ENCODE measurements at regions not wholly inside any gene's neighbourhood (a gene's known extent, or its start where the extent isn't known, plus 50 kb on each side); places are given as distances from the start of the nearest gene placed in this dataset.

DNA sequence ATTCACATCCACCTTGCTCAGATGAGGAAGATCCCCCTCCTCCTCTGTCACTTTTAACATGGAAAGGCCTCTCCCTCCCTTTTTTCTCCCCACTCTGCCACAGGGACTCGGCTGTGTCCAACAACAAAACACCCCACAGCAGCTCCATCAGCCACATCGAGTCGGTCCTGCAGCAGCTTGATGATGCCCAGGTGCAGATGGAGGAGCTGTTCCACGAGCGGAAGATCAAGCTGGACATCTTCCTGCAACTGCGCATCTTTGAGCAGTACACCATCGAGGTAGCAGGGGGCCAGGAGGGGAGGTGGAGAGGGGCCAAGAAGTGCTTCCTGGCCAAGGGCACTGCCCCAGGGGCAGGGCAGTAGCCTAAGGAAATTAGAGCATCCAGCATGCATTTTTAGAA, 331.7 kb upstream of the UMPS start:
- no peak for TF ChIP-seq CTCF (IDR thresholded peaks at IDR 0.05; ENCODE audit: low read depth, low read length)

GRCh38 chr3:124401843-124402242, 328.4 kb upstream of the UMPS start:
- peak in 1 of 2 donors; percentile 11 for DNase-seq (ENCODE audit: low read depth in 2 of 2)
- no peak for TF ChIP-seq CTCF (IDR thresholded peaks at IDR 0.05; ENCODE audit: low read depth, low read length)
- no peak overlapping the region for H3K4me3 ChIP-seq (replicated peaks in 1 of 2; ENCODE audit: low read depth in 2 of 2, low read length in 2 of 2)

More for the DNA sequence above, 331.7 kb upstream of the UMPS start:
- DNase-seq (ENCODE audit: low read depth in 2 of 2) = no peak
- H3K4me3 ChIP-seq (replicated peaks in 1 of 2; ENCODE audit: low read depth in 2 of 2, low read length in 2 of 2) = no peak overlapping the region

GRCh38 chr3:124402791-124403190, 327.5 kb upstream of the UMPS start:
- no peak overlapping the region for H3K4me3 ChIP-seq (replicated peaks in 1 of 2; ENCODE audit: low read depth in 2 of 2, low read length in 2 of 2)
- DNase-seq (ENCODE audit: low read depth in 2 of 2) = no peak
- no peak for TF ChIP-seq CTCF (IDR thresholded peaks at IDR 0.05; ENCODE audit: low read depth, low read length)

- TF ChIP-seq CTCF (IDR thresholded peaks at IDR 0.05; ENCODE audit: low read depth, low read length) = no peak
- DNase-seq (ENCODE audit: low read depth in 2 of 2) = no peak
- no peak overlapping the region for H3K4me3 ChIP-seq (replicated peaks in 1 of 2; ENCODE audit: low read depth in 2 of 2, low read length in 2 of 2)
These were observed 325.6 kb upstream of the UMPS start for GRCh38 chr3:124404621-124405020.

DNA sequence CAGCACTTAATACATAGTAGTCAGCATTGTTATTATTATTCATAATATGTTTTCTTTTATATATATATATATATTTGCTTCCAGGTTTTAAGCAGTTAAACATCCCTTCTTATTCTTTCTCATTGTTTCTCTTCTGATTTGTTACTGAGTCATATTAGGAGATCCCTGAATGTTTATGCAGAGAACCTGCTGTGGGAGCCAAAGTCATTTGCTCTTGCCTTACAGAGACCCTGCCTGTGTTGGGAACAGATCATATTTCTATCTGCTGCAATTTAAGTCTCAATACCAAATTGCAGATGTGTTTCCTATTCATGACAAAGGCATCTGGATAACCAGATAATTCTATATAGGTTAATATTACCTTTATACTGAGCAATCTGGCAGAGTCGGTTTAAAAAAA, 323.0 kb upstream of the UMPS start:
- no peak for TF ChIP-seq CTCF (IDR thresholded peaks at IDR 0.05; ENCODE audit: low read depth, low read length)
- peak in 1 of 2 donors; percentile 6 for DNase-seq (ENCODE audit: low read depth in 2 of 2)
- no peak overlapping the region for H3K4me3 ChIP-seq (replicated peaks in 1 of 2; ENCODE audit: low read depth in 2 of 2, low read length in 2 of 2)

DNA sequence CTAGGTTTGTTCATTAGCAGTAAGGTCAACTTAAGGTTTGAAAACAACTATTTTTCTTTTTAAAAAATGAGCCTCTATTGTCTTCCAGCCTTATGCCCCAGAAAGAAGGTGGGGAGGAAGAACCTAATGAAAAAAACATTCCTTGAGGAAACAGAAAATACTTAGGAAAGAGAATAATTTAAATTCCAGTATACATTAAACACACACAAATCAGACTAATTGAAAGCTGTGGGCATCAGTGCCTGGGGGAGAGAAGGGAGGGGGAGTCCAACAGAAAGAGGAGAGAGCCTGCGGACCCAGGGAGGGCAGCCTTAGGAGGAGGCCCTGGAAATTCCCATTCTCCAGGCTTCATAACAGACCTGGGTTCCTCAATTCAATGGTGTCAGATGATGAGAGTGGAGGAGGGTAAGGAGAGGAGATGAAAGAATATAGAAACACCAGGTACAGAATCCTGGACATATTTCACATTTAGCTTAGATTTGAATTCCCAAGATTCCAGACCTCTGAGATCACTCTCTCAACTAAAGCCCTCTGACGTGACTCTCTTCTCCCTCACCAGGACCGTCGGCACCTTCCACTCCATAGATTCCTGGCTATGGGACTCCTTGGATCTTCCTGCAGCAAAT, 320.5 kb upstream of the UMPS start:
- TF ChIP-seq CTCF (IDR thresholded peaks at IDR 0.05; ENCODE audit: low read depth, low read length) = no peak
- peak in 1 of 2 donors; percentile 56 for DNase-seq (ENCODE audit: low read depth in 2 of 2)
- no peak overlapping the region for H3K4me3 ChIP-seq (replicated peaks in 1 of 2; ENCODE audit: low read depth in 2 of 2, low read length in 2 of 2)

DNA sequence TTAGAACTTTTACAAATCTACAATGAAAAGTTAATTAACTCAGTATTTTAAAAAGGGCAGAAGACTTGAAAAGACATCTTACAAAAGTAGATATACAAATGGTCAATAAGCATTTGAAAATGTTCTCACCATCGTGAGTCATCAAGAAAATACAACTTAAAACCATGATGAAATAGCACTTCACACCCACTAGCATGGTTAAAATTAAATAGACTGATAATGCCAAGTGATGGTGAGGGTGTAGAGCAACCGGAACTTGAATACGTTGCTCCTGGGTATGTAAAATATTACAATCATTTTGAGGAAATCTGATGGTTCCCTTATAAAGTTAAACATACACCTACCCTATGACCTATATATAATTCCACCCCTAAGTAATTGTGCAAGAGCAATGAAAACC, 319.8 kb upstream of the UMPS start:
- DNase-seq (ENCODE audit: low read depth in 2 of 2) = peak in 1 of 2 donors; percentile 22
- no peak for TF ChIP-seq CTCF (IDR thresholded peaks at IDR 0.05; ENCODE audit: low read depth, low read length)
- H3K4me3 ChIP-seq (replicated peaks in 1 of 2; ENCODE audit: low read depth in 2 of 2, low read length in 2 of 2) = no peak overlapping the region
